Tibial nerve (tissue), 4 donors: ENCODE measurements at regions not wholly inside any gene's neighbourhood (a gene's known extent, or its start where the extent isn't known, plus 50 kb on each side); places are given as distances from the start of the nearest gene placed in this dataset.

Experiments used
- DNase-seq, 2 donors: peaks; one replicate each; pipeline ENCODE4 v3.0.0-alpha.2; 2019; ENCODE audit warnings: low spot score in 2 of 2
- H3K27ac ChIP-seq, 4 donors: fragments of 200-600 bp; sonication (generic) in 3 of 4; one replicate each; pipeline ENCODE4 v1.5.1; 2017 to 2019; ENCODE audit warnings: mild to moderate bottlenecking in 1 of 4
- H3K27me3 ChIP-seq, 2 donors: fragments of 200-600 bp; sonication (generic) in 1 of 2; one replicate each; pipeline versions ENCODE4 v1.5.1 to v1.6.0; 2017 to 2019
- H3K36me3 ChIP-seq, 3 donors: fragments of 200-600 bp; sonication (generic); one replicate each; pipeline ENCODE4 v1.5.1; 2018 to 2019
- H3K4me1 ChIP-seq, 4 donors: fragments of 200-600 bp; sonication (generic) in 3 of 4; one replicate each; pipeline ENCODE4 v1.5.1; 2017 to 2019
- H3K4me3 ChIP-seq, 4 donors: fragments of 200-600 bp; sonication (generic) in 3 of 4; one replicate each; pipeline ENCODE4 v1.5.1; 2017 to 2019; ENCODE audit warnings: mild to moderate bottlenecking in 1 of 4, moderate library complexity in 1 of 4
- H3K9me3 ChIP-seq, 4 donors: fragments of 200-600 bp; sonication (generic) in 3 of 4; one replicate each; pipeline ENCODE4 v1.5.1; 2017 to 2019
- EP300 ChIP-seq, 2 donors: sonication (generic); formaldehyde crosslinking; IDR thresholded peaks; one replicate each; pipeline ENCODE4 v1.6.1; 2017; ENCODE audit warnings: antibody characterized with exemption in 2 of 2, mild to moderate bottlenecking in 1 of 2
- POLR2A ChIP-seq, 2 donors: fragments of 450-650 bp; IDR thresholded peaks; one replicate each; pipeline ENCODE4 v1.6.1; 2017; ENCODE audit warnings: antibody characterized with exemption in 2 of 2, mild to moderate bottlenecking in 2 of 2, moderate library complexity in 2 of 2
- WGBS, 2 donors: methylation state at CpG; one replicate each; pipeline ENCODE4 v1.1.5; 2018; 5-methylcytosine and 5-hydroxymethylcytosine counted together
- TF ChIP-seq, protein P1 (sequence below), 5 experiments: fragments of 200-600 bp in 3 of 5; fragments of 450-650 bp in 2 of 5; sonication (generic) in 3 of 5; IDR thresholded peaks; one replicate each; pipeline ENCODE4 v1.5.1; 2016 to 2019; ENCODE audit warnings: antibody characterized with exemption in 5 of 5, mild to moderate bottlenecking in 3 of 5, moderate library complexity in 2 of 5

DNA sequence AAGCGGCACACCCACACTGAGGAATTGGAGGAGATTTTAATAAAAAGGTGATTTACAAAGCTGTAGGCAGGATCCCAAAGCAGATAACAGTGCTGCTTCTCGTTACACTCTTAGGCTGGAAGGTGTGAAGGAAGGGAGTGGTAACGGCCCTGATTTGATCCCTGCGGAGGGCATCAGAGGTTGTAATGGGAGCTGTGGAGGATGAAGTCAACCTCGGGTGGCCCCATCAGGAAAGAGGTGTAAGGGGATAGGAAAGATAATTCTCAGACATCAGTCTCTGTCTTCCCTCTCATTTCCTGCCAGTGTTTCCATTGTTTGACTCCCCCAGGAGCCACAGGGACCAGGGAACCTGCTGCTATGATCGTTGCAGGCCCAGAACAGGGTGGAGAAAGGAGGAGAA, 245.7 kb upstream of the NOX3 start:
- Histone ChIP-seq H3K4me3 (no peak overlapping the region), H3K4me1 (peaks cover 0 to 7% (median 0%) of the 10 kb centered on the region in 4 donors), H3K9me3 (peaks cover 0 to 5% (median 0%) of the 10 kb centered on the region in 4 donors), H3K36me3 (no peaks in the 10 kb centered on the region), H3K27ac (no peak overlapping the region), H3K27me3 (no peaks in the 10 kb centered on the region)
- DNase-seq: no peak
- 56 to 63% methylated on average over 6 of the region's 6 CpGs for WGBS, 2 donors
- TF ChIP-seq POLR2A (IDR thresholded peaks at IDR 0.05) (no peak), EP300 (IDR thresholded peaks at IDR 0.05) (no peak)
- TF ChIP-seq, protein P1, sequence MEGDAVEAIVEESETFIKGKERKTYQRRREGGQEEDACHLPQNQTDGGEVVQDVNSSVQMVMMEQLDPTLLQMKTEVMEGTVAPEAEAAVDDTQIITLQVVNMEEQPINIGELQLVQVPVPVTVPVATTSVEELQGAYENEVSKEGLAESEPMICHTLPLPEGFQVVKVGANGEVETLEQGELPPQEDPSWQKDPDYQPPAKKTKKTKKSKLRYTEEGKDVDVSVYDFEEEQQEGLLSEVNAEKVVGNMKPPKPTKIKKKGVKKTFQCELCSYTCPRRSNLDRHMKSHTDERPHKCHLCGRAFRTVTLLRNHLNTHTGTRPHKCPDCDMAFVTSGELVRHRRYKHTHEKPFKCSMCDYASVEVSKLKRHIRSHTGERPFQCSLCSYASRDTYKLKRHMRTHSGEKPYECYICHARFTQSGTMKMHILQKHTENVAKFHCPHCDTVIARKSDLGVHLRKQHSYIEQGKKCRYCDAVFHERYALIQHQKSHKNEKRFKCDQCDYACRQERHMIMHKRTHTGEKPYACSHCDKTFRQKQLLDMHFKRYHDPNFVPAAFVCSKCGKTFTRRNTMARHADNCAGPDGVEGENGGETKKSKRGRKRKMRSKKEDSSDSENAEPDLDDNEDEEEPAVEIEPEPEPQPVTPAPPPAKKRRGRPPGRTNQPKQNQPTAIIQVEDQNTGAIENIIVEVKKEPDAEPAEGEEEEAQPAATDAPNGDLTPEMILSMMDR (IDR thresholded peaks at IDR 0.05): no peak

DNA sequence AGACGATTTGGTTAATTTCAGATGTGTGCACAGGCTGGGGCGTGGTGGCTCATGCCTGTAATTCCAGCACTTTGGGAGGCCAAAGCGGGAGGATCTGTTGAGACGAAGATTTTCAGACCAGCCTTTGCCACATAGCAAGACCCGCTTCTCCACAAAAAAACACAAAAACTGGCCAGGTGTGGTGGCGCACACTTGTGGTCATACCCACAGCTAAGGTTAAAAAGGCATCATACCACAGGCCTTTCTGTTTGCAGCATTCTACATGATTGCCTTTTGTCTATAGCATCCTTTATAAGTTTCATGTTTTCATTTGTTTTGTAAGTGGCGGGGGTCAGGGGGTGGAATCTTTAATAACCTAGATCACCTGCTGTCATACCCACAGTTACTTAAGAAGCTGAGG, 239.9 kb upstream of the NOX3 start:
- H3K36me3 ChIP-seq: no peaks in the 10 kb centered on the region

DNA sequence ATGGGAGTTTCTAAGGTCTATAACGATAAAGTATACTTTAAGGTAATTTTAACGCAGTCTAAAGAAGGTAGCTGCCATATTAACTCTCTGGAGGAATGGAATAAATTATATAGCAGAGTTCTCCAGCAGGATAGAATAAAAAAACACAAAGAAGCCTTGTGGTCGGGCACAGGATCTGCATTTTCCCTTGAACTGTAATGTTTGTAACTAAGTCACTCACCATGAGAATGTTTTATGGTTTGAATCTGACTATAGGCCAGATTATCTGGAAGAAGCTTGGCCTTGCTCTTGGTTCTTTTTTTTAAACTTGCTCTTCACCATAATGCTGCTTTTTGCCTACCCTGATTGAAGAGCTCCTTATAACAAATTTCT, 238.8 kb upstream of the NOX3 start:
- H3K9me3 ChIP-seq: no peaks in the 10 kb centered on the region
- H3K4me1 ChIP-seq: peaks cover 0 to 7% (median 0%) of the 10 kb centered on the region in 4 donors
- no peak overlapping the region for H3K4me3 ChIP-seq
- WGBS, 2 donors: 76 to 80% methylated on average over 3 of the region's 3 CpGs
- no peak for DNase-seq
- H3K27ac ChIP-seq: no peak overlapping the region
- no peaks in the 10 kb centered on the region for H3K36me3 ChIP-seq
- no peaks in the 10 kb centered on the region for H3K27me3 ChIP-seq
- TF ChIP-seq EP300 (IDR thresholded peaks at IDR 0.05) (no peak), POLR2A (IDR thresholded peaks at IDR 0.05) (no peak)
- TF ChIP-seq, protein P1 (IDR thresholded peaks at IDR 0.05): no peak

More for the DNA sequence above, 239.9 kb upstream of the NOX3 start:
- TF ChIP-seq, protein P1 (IDR thresholded peaks at IDR 0.05): no peak
- TF ChIP-seq POLR2A (IDR thresholded peaks at IDR 0.05): no peak
- no peak for DNase-seq
- Histone ChIP-seq H3K4me3 (no peak overlapping the region), H3K4me1 (peaks cover 0 to 7% (median 0%) of the 10 kb centered on the region in 4 donors), H3K9me3 (no peaks in the 10 kb centered on the region), H3K27ac (no peak overlapping the region), H3K27me3 (no peaks in the 10 kb centered on the region)
- 91 to 93% methylated on average over 7 of the region's 7 CpGs for WGBS, 2 donors

DNA sequence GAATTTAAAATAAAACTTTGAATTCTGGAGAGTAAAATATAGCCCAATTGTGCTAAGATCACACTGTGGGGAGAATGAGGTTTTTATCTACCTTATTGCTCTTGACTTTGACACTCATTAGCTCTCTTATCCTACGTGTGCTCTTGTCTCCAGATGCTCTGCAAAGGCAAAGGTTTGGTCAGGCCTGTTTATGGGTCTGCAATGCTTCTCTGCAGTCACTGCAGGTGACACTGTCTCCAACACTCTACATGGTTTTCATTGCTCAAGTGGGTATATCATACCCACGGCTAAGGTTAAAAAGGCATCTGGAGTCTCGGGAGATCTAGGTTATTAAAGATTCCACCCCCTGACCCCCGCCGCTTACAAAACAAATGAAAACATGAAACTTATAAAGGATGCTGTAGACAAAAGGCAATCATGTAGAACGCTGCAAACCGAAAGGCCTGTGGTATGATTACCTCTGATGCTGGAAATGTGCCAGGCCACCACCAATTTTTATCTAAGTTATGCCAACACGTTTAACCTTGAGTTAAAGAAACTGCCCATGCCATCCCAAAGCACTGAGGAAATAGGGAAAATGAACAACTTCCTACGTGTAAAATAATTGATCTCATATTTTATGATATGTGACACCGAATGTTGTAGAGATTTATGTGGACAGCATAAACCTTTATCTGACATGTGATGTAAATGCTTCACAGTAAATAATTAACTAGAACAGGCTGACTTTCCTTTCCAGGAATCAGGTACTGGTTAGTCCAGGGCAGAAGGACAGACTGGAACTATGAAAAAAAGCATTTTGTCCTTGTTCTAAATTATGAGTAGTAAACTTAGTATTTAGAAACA, 238.2 kb upstream of the NOX3 start:
- Histone ChIP-seq H3K27me3 (no peaks in the 10 kb centered on the region), H3K9me3 (no peaks in the 10 kb centered on the region), H3K4me3 (no peak overlapping the region), H3K27ac (no peak overlapping the region), H3K4me1 (peaks cover 0 to 7% (median 0%) of the 10 kb centered on the region in 4 donors), H3K36me3 (no peaks in the 10 kb centered on the region)
- whole genome bisulfite sequencing, 2 donors: 76% methylated on average over 10 of the region's 10 CpGs
- no peak for DNase-seq
- no peak for TF ChIP-seq EP300 (IDR thresholded peaks at IDR 0.05)
- no peak for TF ChIP-seq POLR2A (IDR thresholded peaks at IDR 0.05)
- TF ChIP-seq, protein P1 (IDR thresholded peaks at IDR 0.05): no peak

DNA sequence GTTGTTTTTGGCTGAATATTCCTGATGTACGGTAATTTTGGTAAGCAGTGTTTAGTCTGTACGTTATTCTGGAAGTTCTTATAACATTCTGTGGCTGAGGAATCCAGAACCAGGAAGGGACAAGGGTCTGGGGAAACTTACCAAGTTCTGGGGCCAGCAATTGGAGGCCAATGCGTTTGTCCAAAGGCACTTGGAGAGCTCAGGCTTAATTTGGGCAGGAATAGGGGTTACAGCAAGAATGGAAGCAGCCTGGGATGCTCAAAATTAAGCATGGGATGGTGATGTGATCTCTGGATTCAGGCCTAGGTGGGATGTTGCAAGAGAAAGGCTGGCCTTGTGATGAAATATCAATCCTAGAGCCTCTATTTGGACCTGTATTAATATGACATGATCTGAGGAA, 235.2 kb upstream of the NOX3 start:
- Histone ChIP-seq H3K27me3 (no peaks in the 10 kb centered on the region), H3K27ac (no peak overlapping the region), H3K4me3 (no peak overlapping the region), H3K9me3 (no peaks in the 10 kb centered on the region), H3K4me1 (no peaks in the 10 kb centered on the region), H3K36me3 (no peaks in the 10 kb centered on the region)
- 65 to 71% methylated on average over 3 of the region's 3 CpGs for whole genome bisulfite sequencing, 2 donors
- no peak for DNase-seq
- no peak for TF ChIP-seq EP300 (IDR thresholded peaks at IDR 0.05)
- TF ChIP-seq POLR2A (IDR thresholded peaks at IDR 0.05): no peak
- TF ChIP-seq, protein P1 (IDR thresholded peaks at IDR 0.05): no peak
